Chondrocyte (in vitro differentiated cells): ENCODE measurements at regions not wholly inside any gene's neighbourhood (a gene's known extent, or its start where the extent isn't known, plus 50 kb on each side); places are given as distances from the start of the nearest gene placed in this dataset.

Experiments
- DNase-seq: peaks from one replicate; pipeline ENCODE4 v3.0.0; 2021; ENCODE audit warnings: mixed read lengths, low spot score
- H3K27ac Mint-ChIP-seq: one replicate; pipeline ENCODE4 v1.8.0; 2021; ENCODE audit warnings: mild to moderate bottlenecking, moderate library complexity, mixed read lengths; ENCODE audit not compliant: unreplicated experiment
- H3K27me3 Mint-ChIP-seq: 2 replicates; pipeline ENCODE4 v1.8.0; 2021; ENCODE audit warnings: low read depth, mixed read lengths
- H3K36me3 Mint-ChIP-seq: 2 replicates; pipeline ENCODE4 v1.8.0; 2021; ENCODE audit warnings: low read depth, mixed read lengths
- H3K4me1 Mint-ChIP-seq: 2 replicates; pipeline ENCODE4 v1.8.0; 2021; ENCODE audit warnings: low read depth, mild to moderate bottlenecking, mixed read lengths
- H3K4me3 Mint-ChIP-seq: one replicate; pipeline ENCODE4 v1.8.0; 2021; ENCODE audit warnings: mild to moderate bottlenecking, moderate library complexity, mixed read lengths; ENCODE audit not compliant: unreplicated experiment
- H3K9me3 Mint-ChIP-seq: 2 replicates; pipeline ENCODE4 v1.8.0; 2021; ENCODE audit warnings: low read depth, mixed read lengths
- TF ChIP-seq, protein P1 (sequence below): fragments of 200-600 bp; sonication (generic); IDR thresholded peaks from 2 replicates; pipeline ENCODE4 v1.5.0; 2021; ENCODE audit warnings: antibody characterized with exemption, mild to moderate bottlenecking, moderate library complexity

DNA sequence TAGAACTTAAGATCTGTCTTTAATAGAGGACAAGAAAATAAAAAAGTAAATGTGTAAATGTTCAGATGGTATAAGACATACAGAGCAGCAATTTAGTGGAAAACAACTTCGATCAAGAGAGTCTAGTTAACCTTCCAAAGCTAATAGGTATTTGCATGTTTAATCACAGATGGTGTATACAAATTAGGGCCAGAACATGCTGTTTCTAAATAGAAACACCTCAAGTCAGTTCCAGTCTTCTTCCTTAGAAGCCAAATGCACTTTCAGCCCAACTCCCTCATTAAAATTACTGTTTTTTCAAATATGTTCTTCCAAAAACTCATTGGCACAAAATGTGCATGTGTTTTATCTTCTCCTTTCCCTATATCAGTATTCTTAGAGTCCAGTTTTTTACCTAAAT is 604.4 kb downstream of the SLC6A15 start:
- no peaks in the 10 kb centered on the region for H3K9me3 Mint-ChIP-seq
- no peaks in the 10 kb centered on the region for H3K4me1 Mint-ChIP-seq
- H3K36me3 Mint-ChIP-seq, result no peaks in the 10 kb centered on the region
- no peak overlapping the region for H3K4me3 Mint-ChIP-seq
- H3K27ac Mint-ChIP-seq, result no peak overlapping the region
- TF ChIP-seq, protein P1, sequence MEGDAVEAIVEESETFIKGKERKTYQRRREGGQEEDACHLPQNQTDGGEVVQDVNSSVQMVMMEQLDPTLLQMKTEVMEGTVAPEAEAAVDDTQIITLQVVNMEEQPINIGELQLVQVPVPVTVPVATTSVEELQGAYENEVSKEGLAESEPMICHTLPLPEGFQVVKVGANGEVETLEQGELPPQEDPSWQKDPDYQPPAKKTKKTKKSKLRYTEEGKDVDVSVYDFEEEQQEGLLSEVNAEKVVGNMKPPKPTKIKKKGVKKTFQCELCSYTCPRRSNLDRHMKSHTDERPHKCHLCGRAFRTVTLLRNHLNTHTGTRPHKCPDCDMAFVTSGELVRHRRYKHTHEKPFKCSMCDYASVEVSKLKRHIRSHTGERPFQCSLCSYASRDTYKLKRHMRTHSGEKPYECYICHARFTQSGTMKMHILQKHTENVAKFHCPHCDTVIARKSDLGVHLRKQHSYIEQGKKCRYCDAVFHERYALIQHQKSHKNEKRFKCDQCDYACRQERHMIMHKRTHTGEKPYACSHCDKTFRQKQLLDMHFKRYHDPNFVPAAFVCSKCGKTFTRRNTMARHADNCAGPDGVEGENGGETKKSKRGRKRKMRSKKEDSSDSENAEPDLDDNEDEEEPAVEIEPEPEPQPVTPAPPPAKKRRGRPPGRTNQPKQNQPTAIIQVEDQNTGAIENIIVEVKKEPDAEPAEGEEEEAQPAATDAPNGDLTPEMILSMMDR, result no peak
- DNase-seq, result no peak
- peaks cover 4% of the 10 kb centered on the region for H3K27me3 Mint-ChIP-seq

DNA sequence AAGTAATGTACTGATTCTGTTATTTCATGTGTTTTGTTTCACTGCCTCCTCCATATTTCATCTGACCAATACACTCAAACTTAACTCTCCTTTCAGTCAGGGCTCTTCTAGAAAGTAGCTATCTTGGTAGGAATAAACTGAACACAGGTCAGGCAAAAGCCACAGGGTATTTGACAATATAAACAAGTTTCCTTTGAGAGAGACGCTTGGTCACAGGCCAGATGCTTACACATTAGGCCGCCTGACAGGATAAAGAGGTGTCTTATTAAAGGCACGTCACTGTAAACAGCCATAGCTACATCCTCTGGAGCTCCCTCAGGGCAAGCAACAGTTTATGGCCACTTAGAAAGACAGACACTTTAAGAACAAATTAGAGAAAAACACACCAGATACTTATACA is 607.5 kb downstream of the SLC6A15 start:
- Mint-ChIP-seq H3K4me3 (no peak overlapping the region), H3K27ac (no peak overlapping the region), H3K4me1 (no peaks in the 10 kb centered on the region), H3K9me3 (no peaks in the 10 kb centered on the region), H3K27me3 (peaks cover 4% of the 10 kb centered on the region), H3K36me3 (no peaks in the 10 kb centered on the region)
- TF ChIP-seq, protein P1, result no peak
- DNase-seq, result no peak

DNA sequence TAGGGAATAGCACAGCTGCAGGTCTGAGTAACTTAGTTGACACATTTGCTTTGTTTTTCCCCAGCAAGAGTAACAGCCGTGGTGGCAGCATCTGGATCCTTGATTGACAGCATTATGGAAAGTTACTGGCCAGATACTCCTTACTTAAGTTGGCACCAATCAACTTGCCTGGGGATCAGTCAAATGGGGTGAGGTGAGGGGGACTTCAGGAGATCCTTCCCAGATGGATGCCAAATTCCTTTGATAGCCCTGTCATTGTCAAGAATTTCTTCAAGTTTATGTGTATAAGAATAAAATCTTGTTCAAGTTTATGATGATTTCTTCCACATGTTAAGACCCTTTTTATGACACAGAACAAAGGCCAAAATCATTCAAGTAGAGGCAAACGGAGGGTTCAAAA is 618.4 kb downstream of the SLC6A15 start:
- no peak overlapping the region for H3K27ac Mint-ChIP-seq
- DNase-seq, result no peak
- no peaks in the 10 kb centered on the region for H3K36me3 Mint-ChIP-seq
- peaks cover 12% of the 10 kb centered on the region for H3K9me3 Mint-ChIP-seq
- H3K4me3 Mint-ChIP-seq, result no peak overlapping the region
- TF ChIP-seq, protein P1, result no peak
- H3K4me1 Mint-ChIP-seq, result peaks cover 6% of the 10 kb centered on the region
- H3K27me3 Mint-ChIP-seq, result no peaks in the 10 kb centered on the region

DNA sequence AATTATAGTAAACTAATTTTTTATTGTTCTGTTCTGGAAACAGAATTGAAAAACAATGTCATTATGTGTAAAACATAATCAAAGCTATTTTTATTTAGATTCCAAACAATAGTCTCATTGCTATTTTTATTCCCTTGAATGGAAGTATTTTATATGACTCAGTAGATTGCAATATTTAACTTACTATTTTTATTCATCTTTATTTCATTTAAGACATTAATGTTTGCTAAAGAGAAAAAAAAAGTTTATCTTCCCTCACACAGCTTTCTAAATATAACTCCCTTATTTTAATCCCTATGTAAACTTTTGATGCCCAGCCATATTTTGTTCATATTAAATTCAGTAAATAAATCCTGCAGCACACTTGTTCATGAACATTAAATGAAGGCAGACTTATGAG is 622.4 kb downstream of the SLC6A15 start:
- H3K36me3 Mint-ChIP-seq, result no peaks in the 10 kb centered on the region
- no peak overlapping the region for H3K4me3 Mint-ChIP-seq
- TF ChIP-seq, protein P1, result no peak
- no peaks in the 10 kb centered on the region for H3K27me3 Mint-ChIP-seq
- no peaks in the 10 kb centered on the region for H3K9me3 Mint-ChIP-seq
- H3K4me1 Mint-ChIP-seq, result peaks cover 6% of the 10 kb centered on the region
- no peak overlapping the region for H3K27ac Mint-ChIP-seq
- DNase-seq, result no peak

DNA sequence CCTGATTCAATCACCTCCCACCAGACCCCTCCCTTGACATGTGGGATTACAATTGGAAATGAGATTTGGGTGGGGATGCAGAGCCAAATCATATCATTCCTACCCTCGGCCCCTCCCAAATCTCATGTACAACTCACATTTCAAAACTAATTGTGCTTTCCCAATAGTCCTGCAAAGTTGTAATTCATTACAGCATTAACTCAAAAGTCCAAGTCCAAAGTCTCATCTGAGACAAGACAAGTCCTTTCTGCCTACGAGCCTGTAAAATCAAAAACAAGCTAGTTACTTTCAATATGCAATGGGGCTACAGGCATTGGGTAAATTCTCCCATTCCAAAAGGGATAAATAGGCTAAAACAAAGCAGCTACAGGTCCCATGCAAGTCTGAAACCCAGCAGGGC is 634.6 kb downstream of the SLC6A15 start:
- no peak overlapping the region for H3K4me3 Mint-ChIP-seq
- no peak for DNase-seq
- H3K36me3 Mint-ChIP-seq, result no peaks in the 10 kb centered on the region
- H3K27me3 Mint-ChIP-seq, result no peaks in the 10 kb centered on the region
- H3K4me1 Mint-ChIP-seq, result no peaks in the 10 kb centered on the region
- H3K27ac Mint-ChIP-seq, result no peak overlapping the region
- peaks cover 2% of the 10 kb centered on the region for H3K9me3 Mint-ChIP-seq
- TF ChIP-seq, protein P1, result no peak
